ENCODE measurements at regions not wholly inside any gene's neighbourhood (a gene's known extent, or its start where the extent isn't known, plus 50 kb on each side); places are given as distances from the start of the nearest gene placed in this dataset.

- CTCF ChIA-PET = no interaction called here
- no peak overlapping the region for H3K9ac ChIP-seq (ENCODE audit: low read length)
- H3K27ac ChIP-seq (ENCODE audit: low read depth, low read length) = no peak overlapping the region
- BruUV-seq (replicated peaks) = no TSS peak
- H3K9me3 ChIP-seq (ENCODE audit: control insufficient read depth in 1 of 2, insufficient read depth in 1 of 2, low read depth in 1 of 2, low read length in 2 of 2) = no peaks in the 10 kb centered on the region
- no peak overlapping the region for H2AFZ ChIP-seq (ENCODE audit: low read depth, low read length, poor library complexity, severe bottlenecking)
- H3K9me2 ChIP-seq (ENCODE audit: insufficient read depth) = no peaks in the 10 kb centered on the region
- no peaks in the 10 kb centered on the region for H4K20me1 ChIP-seq (ENCODE audit: insufficient read depth)
- POLR2A ChIA-PET = no interaction called here
- no peaks in the 10 kb centered on the region; the same call in 1 of the 2 replicates for H3K27me3 ChIP-seq (ENCODE audit: insufficient read depth, low read length)
- intact Hi-C loops (cut with micrococcal nuclease) = no loop called here
- H3K36me3 ChIP-seq (ENCODE audit: control insufficient read depth in 1 of 2, insufficient read depth in 2 of 2, low read length in 2 of 2) = no peaks in the 10 kb centered on the region
- RAD21 ChIA-PET (ENCODE audit: low non-redundant PET in 1 of 2, low total read pairs in 2 of 2, uncharacterized antibody in 2 of 2, unreplicated experiment in 2 of 2) = no interaction called here
- DNase-seq (ENCODE audit: low read depth, low spot score) = no peak
- no peak overlapping the region for H3K4me3 ChIP-seq (replicated peaks in 1 of 2; ENCODE audit: low read depth in 1 of 2, low read length in 2 of 2)
- no peaks in the 10 kb centered on the region for H3K79me2 ChIP-seq (ENCODE audit: insufficient read depth, low read length)
- ATAC-seq = no peak
- H3K4me1 ChIP-seq (ENCODE audit: control insufficient read depth in 1 of 2, insufficient read depth in 2 of 2, low read length in 2 of 2) = no peaks in the 10 kb centered on the region
- no peak overlapping the region for H3K4me2 ChIP-seq (ENCODE audit: low read length)
- no peak for TF ChIP-seq EZH2 (IDR thresholded peaks at IDR 0.05)
- TF ChIP-seq, protein P1, sequence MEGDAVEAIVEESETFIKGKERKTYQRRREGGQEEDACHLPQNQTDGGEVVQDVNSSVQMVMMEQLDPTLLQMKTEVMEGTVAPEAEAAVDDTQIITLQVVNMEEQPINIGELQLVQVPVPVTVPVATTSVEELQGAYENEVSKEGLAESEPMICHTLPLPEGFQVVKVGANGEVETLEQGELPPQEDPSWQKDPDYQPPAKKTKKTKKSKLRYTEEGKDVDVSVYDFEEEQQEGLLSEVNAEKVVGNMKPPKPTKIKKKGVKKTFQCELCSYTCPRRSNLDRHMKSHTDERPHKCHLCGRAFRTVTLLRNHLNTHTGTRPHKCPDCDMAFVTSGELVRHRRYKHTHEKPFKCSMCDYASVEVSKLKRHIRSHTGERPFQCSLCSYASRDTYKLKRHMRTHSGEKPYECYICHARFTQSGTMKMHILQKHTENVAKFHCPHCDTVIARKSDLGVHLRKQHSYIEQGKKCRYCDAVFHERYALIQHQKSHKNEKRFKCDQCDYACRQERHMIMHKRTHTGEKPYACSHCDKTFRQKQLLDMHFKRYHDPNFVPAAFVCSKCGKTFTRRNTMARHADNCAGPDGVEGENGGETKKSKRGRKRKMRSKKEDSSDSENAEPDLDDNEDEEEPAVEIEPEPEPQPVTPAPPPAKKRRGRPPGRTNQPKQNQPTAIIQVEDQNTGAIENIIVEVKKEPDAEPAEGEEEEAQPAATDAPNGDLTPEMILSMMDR (IDR thresholded peaks at IDR 0.05 in 2 of 3, conservative IDR thresholded peaks at IDR 0.05 in 1 of 3; ENCODE audit: borderline replicate concordance in 1 of 3, insufficient read depth in 1 of 3, low read depth in 2 of 3, low read length in 2 of 3) = no peak
- TF ChIP-seq JUND (IDR thresholded peaks at IDR 0.05) = no peak
- no peak for TF ChIP-seq POLR2A (IDR thresholded peaks at IDR 0.05; ENCODE audit: borderline replicate concordance, extremely low read depth, insufficient read depth, insufficient read length)
- TF ChIP-seq EGR1 (IDR thresholded peaks at IDR 0.05; ENCODE audit: low read depth) = no peak
- no peak for TF ChIP-seq ZNF274 (IDR thresholded peaks at IDR 0.05; ENCODE audit: low read depth, low read length)
- no peak for TF ChIP-seq SP1 (IDR thresholded peaks at IDR 0.05; ENCODE audit: low read depth)
- TF ChIP-seq POLR2AphosphoS5 (IDR thresholded peaks at IDR 0.05; ENCODE audit: low read depth, low read length) = no peak
- no peak for TF ChIP-seq EZH2phosphoT487 (IDR thresholded peaks at IDR 0.05; ENCODE audit: borderline replicate concordance)
- TF ChIP-seq ATF3 (IDR thresholded peaks at IDR 0.05) = no peak
- no peak for TF ChIP-seq REST (IDR thresholded peaks at IDR 0.05; ENCODE audit: low read depth)
- no peak for TF ChIP-seq RAD21 (IDR thresholded peaks at IDR 0.05; ENCODE audit: low read depth)
- TF ChIP-seq, protein P2, sequence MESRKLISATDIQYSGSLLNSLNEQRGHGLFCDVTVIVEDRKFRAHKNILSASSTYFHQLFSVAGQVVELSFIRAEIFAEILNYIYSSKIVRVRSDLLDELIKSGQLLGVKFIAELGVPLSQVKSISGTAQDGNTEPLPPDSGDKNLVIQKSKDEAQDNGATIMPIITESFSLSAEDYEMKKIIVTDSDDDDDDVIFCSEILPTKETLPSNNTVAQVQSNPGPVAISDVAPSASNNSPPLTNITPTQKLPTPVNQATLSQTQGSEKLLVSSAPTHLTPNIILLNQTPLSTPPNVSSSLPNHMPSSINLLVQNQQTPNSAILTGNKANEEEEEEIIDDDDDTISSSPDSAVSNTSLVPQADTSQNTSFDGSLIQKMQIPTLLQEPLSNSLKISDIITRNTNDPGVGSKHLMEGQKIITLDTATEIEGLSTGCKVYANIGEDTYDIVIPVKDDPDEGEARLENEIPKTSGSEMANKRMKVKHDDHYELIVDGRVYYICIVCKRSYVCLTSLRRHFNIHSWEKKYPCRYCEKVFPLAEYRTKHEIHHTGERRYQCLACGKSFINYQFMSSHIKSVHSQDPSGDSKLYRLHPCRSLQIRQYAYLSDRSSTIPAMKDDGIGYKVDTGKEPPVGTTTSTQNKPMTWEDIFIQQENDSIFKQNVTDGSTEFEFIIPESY (IDR thresholded peaks at IDR 0.05; ENCODE audit: extremely low read depth, insufficient replicate concordance, low read length) = no peak
- TF ChIP-seq CEBPB (IDR thresholded peaks at IDR 0.05; ENCODE audit: low read depth) = no peak
- no peak for TF ChIP-seq ZFX (IDR thresholded peaks at IDR 0.05)
- no peak for TF ChIP-seq TCF7L2 (IDR thresholded peaks at IDR 0.05; ENCODE audit: borderline replicate concordance, extremely low read depth, insufficient read depth, insufficient read length)
- TF ChIP-seq SIN3A (IDR thresholded peaks at IDR 0.05; ENCODE audit: low read depth) = no peak
These were observed 223.8 kb downstream of the FAM76B start for GRCh38 chr11:95565724-95566141.

Measured in HCT116 (cell line).